SJCRH30 (cell line): ENCODE measurements at regions not wholly inside any gene's neighbourhood (a gene's known extent, or its start where the extent isn't known, plus 50 kb on each side); places are given as distances from the start of the nearest gene placed in this dataset.

ENCODE experiments used
- DNase-seq, 2 experiments: peaks; one replicate each; pipeline ENCODE4 v3.0.0-alpha.2; 2015 to 2020
- H3K27ac ChIP-seq: fragments of 250-450 bp; sonication (Bioruptor Pico); 2 replicates; pipeline ENCODE4 v1.5.1; 2020; ENCODE audit warnings: mild to moderate bottlenecking, moderate library complexity
- H3K27me3 ChIP-seq: fragments of 250-450 bp; sonication (Bioruptor Pico); 2 replicates; pipeline ENCODE4 v1.5.1; 2020; ENCODE audit warnings: mild to moderate bottlenecking, moderate library complexity
- H3K36me3 ChIP-seq: fragments of 250-450 bp; sonication (Bioruptor Pico); 2 replicates; pipeline ENCODE4 v1.5.1; 2020; ENCODE audit warnings: mild to moderate bottlenecking, moderate library complexity
- H3K4me1 ChIP-seq: fragments of 250-450 bp; sonication (Bioruptor Pico); 2 replicates; pipeline ENCODE4 v1.5.1; 2020; ENCODE audit warnings: mild to moderate bottlenecking, moderate library complexity
- H3K4me3 ChIP-seq: fragments of 250-450 bp; sonication (Bioruptor Pico); 2 replicates; pipeline ENCODE4 v1.5.1; 2020; ENCODE audit warnings: mild to moderate bottlenecking, moderate library complexity
- H3K9me3 ChIP-seq: fragments of 250-450 bp; sonication (Bioruptor Pico); replicated peaks from 2 replicates; pipeline ENCODE4 v1.5.1; 2020; ENCODE audit warnings: mild to moderate bottlenecking, moderate library complexity

GRCh38 chr5:135703016-135703550 is 124.3 kb upstream of the CXCL14 start:
- Histone ChIP-seq H3K9me3 (peaks cover 3% of the 10 kb centered on the region; the same call in 1 of the 2 replicates), H3K4me3 (no peak overlapping the region), H3K36me3 (no peaks in the 10 kb centered on the region), H3K27me3 (no peaks in the 10 kb centered on the region), H3K27ac (no peak overlapping the region), H3K4me1 (peaks cover 13% of the 10 kb centered on the region)
- no peak for DNase-seq

DNA sequence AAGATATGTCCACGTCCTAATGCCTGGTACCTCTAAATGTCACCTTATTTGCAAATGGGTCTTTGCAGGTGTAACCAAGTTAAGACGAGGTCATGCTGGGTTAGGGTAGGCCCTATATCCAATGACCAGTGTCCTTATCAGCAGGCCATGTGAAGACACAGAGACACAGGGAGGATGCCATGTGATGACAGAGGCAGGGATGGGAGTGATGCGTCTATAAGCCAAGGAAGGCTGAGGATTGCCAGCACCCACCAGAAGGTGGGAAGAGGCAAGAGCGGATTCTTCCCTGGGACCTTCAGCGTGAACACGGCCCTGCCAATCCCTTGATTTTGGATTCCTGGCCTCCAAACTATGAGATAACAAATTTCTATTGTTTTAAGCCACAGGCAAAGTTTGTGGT is 123.4 kb upstream of the CXCL14 start:
- Histone ChIP-seq H3K9me3 (peaks cover 3% of the 10 kb centered on the region; the same call in 1 of the 2 replicates), H3K36me3 (no peaks in the 10 kb centered on the region), H3K4me1 (peaks cover 13% of the 10 kb centered on the region), H3K27ac (no peak overlapping the region), H3K4me3 (no peak overlapping the region), H3K27me3 (no peaks in the 10 kb centered on the region)
- DNase-seq, result no peak

- no peak for DNase-seq
- Histone ChIP-seq H3K27ac (no peak overlapping the region), H3K36me3 (no peaks in the 10 kb centered on the region), H3K4me3 (no peak overlapping the region), H3K4me1 (peaks cover 19% of the 10 kb centered on the region), H3K27me3 (no peaks in the 10 kb centered on the region), H3K9me3 (peaks cover 3% of the 10 kb centered on the region; the same call in 1 of the 2 replicates)
Measured at GRCh38 chr5:135700731-135701130, 121.9 kb upstream of the CXCL14 start.

DNA sequence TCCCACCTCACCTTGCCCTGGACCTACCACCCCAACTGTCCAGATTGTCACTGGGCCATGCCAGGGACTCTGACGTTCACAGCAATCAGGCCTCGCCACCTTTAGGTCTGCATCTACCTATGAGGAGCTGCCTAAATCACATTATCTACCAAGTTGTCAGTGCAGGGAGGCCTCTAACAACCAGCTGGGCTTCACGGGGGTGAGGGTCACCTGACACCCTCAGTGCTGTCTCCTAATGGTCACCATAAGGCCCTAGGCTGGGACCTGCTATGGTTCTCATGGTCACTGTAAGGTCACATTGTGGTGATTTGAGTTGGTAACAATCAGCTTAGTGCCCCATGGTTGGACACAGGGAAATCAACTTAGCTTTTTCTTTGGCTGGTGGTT is 119.2 kb upstream of the CXCL14 start:
- H3K4me3 ChIP-seq, result no peak overlapping the region

DNA sequence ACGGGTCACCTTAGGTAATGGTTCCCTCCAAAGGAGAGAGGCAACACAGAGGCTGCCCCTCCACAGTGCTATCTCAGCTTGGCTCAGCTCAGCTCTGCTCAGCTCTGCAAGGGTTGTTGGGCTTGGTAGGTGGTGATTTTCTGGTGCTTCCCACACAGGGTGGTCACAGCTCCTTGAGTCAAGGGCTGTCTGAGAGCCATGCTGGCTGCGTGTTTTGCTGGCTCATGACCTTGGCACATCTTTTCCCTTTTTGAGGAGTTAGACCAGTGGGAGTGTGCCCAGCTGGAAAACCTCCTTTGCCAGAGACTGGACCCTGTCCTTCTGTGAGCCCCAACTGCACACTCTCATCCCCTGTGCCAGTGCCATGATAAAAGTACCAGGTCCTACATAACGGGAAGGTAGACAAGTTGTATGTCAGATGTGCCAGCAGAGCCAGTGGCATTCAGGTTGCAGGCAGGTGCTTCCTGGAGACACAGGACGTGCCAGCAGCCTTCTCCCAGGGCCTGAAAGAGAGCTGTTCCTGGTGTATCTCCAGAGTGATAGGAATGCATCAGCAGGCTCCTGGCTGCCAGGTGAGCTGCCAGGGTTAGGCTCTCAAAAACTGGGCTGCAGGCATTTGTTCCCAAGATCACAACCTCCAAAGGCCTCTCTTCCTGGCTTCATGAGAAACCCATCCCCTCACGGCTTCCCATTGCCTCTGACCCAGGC is 118.6 kb upstream of the CXCL14 start:
- Histone ChIP-seq H3K36me3 (no peaks in the 10 kb centered on the region), H3K4me1 (peaks cover 25% of the 10 kb centered on the region), H3K4me3 (no peak overlapping the region), H3K27me3 (no peaks in the 10 kb centered on the region), H3K27ac (no peak overlapping the region), H3K9me3 (peaks cover 3% of the 10 kb centered on the region; the same call in 1 of the 2 replicates)
- DNase-seq, result no peak

More for the DNA sequence above, 119.2 kb upstream of the CXCL14 start:
- Histone ChIP-seq H3K27ac (no peak overlapping the region), H3K27me3 (no peaks in the 10 kb centered on the region), H3K4me1 (peaks cover 25% of the 10 kb centered on the region), H3K9me3 (peaks cover 3% of the 10 kb centered on the region; the same call in 1 of the 2 replicates), H3K36me3 (no peaks in the 10 kb centered on the region)
- DNase-seq, result no peak

- peaks cover 3% of the 10 kb centered on the region; the same call in 1 of the 2 replicates for H3K9me3 ChIP-seq
- H3K27me3 ChIP-seq, result no peaks in the 10 kb centered on the region
- no peak overlapping the region for H3K27ac ChIP-seq
- DNase-seq, result no peak
- H3K4me3 ChIP-seq, result no peak overlapping the region
- peaks cover 36% of the 10 kb centered on the region for H3K4me1 ChIP-seq
- H3K36me3 ChIP-seq, result no peaks in the 10 kb centered on the region
Measured at GRCh38 chr5:135696317-135696716, 117.5 kb upstream of the CXCL14 start.

- H3K4me3 ChIP-seq, result no peak overlapping the region
- no peaks in the 10 kb centered on the region for H3K27me3 ChIP-seq
- H3K4me1 ChIP-seq, result peaks cover 38% of the 10 kb centered on the region
- peaks cover 3% of the 10 kb centered on the region; the same call in 1 of the 2 replicates for H3K9me3 ChIP-seq
- peak in 1 of 2 experiments; percentile 35 for DNase-seq
- no peaks in the 10 kb centered on the region for H3K36me3 ChIP-seq
- H3K27ac ChIP-seq, result no peak overlapping the region
Measured at GRCh38 chr5:135695656-135696313, 117.0 kb upstream of the CXCL14 start.

DNA sequence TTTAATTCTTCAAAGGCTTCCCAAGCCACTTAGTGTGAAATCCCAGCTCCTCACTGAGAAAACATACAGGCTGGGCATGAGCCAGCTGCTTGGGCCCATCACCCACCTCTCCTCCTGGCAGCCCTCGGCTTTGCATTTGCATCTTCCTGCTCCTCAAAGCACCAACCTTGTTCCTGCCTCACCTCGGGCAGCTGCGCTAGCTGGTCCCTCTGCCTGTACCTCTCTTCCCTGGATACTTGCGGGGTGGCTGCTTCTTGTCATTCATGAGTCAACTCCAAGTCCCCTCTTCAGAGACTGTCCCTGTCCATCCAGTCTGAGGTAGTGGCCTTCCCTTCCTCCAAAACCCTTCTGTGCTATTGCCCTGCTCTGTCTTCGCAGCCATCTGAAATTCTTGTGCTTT is 116.1 kb upstream of the CXCL14 start:
- peak in 1 of 2 experiments; percentile 31 for DNase-seq
- peaks cover 38% of the 10 kb centered on the region for H3K4me1 ChIP-seq
- no peak overlapping the region for H3K4me3 ChIP-seq
- no peaks in the 10 kb centered on the region; the same call in 1 of the 2 replicates for H3K27me3 ChIP-seq
- peaks cover 3% of the 10 kb centered on the region; the same call in 1 of the 2 replicates for H3K9me3 ChIP-seq
- H3K36me3 ChIP-seq, result no peaks in the 10 kb centered on the region
- no peak overlapping the region for H3K27ac ChIP-seq

- H3K4me3 ChIP-seq, result no peak overlapping the region
- DNase-seq, result no peak
- peaks cover 2% of the 10 kb centered on the region; the same call in 1 of the 2 replicates for H3K9me3 ChIP-seq
- no peak overlapping the region for H3K27ac ChIP-seq
- H3K27me3 ChIP-seq, result peaks cover 8% of the 10 kb centered on the region
- peaks cover 38% of the 10 kb centered on the region for H3K4me1 ChIP-seq
- no peaks in the 10 kb centered on the region for H3K36me3 ChIP-seq
Measured at GRCh38 chr5:135694012-135694411, 115.2 kb upstream of the CXCL14 start.

- DNase-seq, result no peak
- Histone ChIP-seq H3K4me3 (no peak overlapping the region), H3K4me1 (peaks cover 38% of the 10 kb centered on the region), H3K36me3 (no peaks in the 10 kb centered on the region), H3K27me3 (peaks cover 8% of the 10 kb centered on the region), H3K27ac (no peak overlapping the region), H3K9me3 (no peaks in the 10 kb centered on the region)
Measured at GRCh38 chr5:135693371-135693955, 114.7 kb upstream of the CXCL14 start.

GRCh38 chr5:135691044-135691443 is 112.3 kb upstream of the CXCL14 start:
- no peak for DNase-seq
- Histone ChIP-seq H3K27me3 (peaks cover 12% of the 10 kb centered on the region), H3K4me1 (peaks cover 35% of the 10 kb centered on the region), H3K27ac (no peak overlapping the region), H3K4me3 (no peak overlapping the region), H3K36me3 (no peaks in the 10 kb centered on the region), H3K9me3 (no peaks in the 10 kb centered on the region)

GRCh38 chr5:135690466-135690865 is 111.7 kb upstream of the CXCL14 start:
- H3K36me3 ChIP-seq, result no peaks in the 10 kb centered on the region
- peak in 1 of 2 experiments; percentile 36 for DNase-seq
- no peak overlapping the region for H3K4me3 ChIP-seq
- peaks cover 12% of the 10 kb centered on the region for H3K27me3 ChIP-seq
- H3K9me3 ChIP-seq, result no peaks in the 10 kb centered on the region
- H3K27ac ChIP-seq, result no peak overlapping the region
- H3K4me1 ChIP-seq, result peaks cover 29% of the 10 kb centered on the region

DNA sequence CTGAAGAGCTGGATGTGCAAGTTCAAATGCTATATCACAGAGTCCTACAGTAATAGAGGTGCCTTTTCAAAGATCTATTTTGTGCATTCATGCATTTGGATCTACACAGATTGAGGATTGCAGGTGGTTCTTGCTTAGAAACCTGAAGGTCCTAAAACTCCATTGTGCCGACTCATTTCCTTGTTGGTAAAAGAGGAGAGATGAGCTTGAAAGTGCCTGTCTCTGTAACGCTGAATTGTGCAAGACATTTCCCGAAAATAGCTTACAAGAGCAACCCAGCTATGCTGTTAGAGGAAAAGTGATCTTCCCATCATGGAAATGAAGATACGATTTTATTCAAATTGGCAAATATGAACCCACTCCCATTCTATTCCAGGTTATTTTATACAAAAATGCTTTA is 110.7 kb upstream of the CXCL14 start:
- DNase-seq, result no peak
- Histone ChIP-seq H3K4me3 (no peak overlapping the region), H3K9me3 (no peaks in the 10 kb centered on the region), H3K4me1 (peaks cover 24% of the 10 kb centered on the region), H3K36me3 (no peaks in the 10 kb centered on the region), H3K27ac (no peak overlapping the region), H3K27me3 (peaks cover 12% of the 10 kb centered on the region)

DNA sequence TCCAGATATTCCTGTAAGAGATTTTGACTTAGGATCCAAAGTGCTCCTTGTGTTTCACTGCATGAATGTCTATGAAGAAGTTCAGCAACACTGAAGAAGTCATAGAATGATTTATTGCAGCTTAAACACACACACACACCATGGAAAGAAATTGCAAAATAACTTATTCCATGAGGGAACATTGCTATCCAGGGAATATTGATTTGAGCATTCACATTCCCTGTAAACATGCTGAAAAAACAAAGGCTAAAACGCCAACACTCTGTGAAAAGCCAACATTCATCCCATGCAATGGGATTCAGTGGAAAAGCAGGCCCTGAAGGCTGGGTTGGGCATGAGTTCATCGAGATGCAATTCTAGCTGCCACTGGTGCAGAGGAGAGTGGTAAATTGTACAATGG is 109.6 kb upstream of the CXCL14 start:
- Histone ChIP-seq H3K9me3 (no peaks in the 10 kb centered on the region), H3K4me3 (no peak overlapping the region), H3K4me1 (peaks cover 14% of the 10 kb centered on the region), H3K36me3 (no peaks in the 10 kb centered on the region), H3K27ac (no peak overlapping the region), H3K27me3 (peaks cover 12% of the 10 kb centered on the region)
- no peak for DNase-seq

DNA sequence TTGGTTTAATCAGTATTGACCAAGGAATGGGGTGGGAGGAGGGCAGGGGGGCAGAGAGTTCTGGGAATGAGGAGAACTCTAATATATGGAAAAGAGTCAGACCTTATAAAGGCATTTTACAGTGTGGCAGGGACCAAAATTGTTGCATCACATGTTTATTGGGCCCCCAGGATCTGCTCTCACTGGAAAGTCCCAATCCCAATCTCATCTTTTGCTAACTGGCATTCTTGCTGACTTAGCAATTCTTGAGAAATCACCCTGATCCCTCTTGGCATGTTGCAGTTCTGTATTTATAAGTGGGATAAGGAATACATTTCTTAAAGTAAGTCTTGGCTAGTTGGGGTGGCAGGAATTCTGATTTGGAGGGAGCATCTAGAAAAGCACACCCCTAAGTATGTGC is 104.4 kb upstream of the CXCL14 start:
- DNase-seq, result no peak
- Histone ChIP-seq H3K4me1 (no peaks in the 10 kb centered on the region), H3K4me3 (no peak overlapping the region), H3K27me3 (0 out of 2 replicates have a peak, but pooled peaks cover 4% of the 10 kb centered on the region), H3K27ac (no peak overlapping the region), H3K9me3 (no peaks in the 10 kb centered on the region), H3K36me3 (no peaks in the 10 kb centered on the region)
